IMR-90 (cell line): ENCODE measurements at regions not wholly inside any gene's neighbourhood (a gene's known extent, or its start where the extent isn't known, plus 50 kb on each side); places are given as distances from the start of the nearest gene placed in this dataset.

ENCODE experiments used
- ATAC-seq: fragments of 200-7000 bp; cut with Tn5 transposase; 2 replicates; pipeline ENCODE4 v1.9.1; 2020; ENCODE audit warnings: low read depth, mild to moderate bottlenecking, moderate library complexity
- BruUV-seq: library from RNA; stranded (reverse); fragments of 400-500 nt; replicated peaks from 2 replicates; lab custom pipeline; 2021; lab: Mats Ljungman, UMichigan
- CTCF ChIA-PET: fragments of 300-600 bp; formaldehyde crosslinking; extraction: SDS; loops from one replicate; lab custom pipeline; 2021; ENCODE audit warnings: antibody characterized with exemption; lab: Yijun Ruan, JAX
- POLR2A ChIA-PET: fragments of 300-600 bp; sonication (Branson Sonifier 250); formaldehyde crosslinking; loops from one replicate; lab custom pipeline; 2022; ENCODE audit warnings: antibody characterized with exemption; ENCODE audit not compliant: unreplicated experiment; lab: Charles Lee
- DNase-seq: peaks from one replicate; pipeline ENCODE4 v3.0.0; 2013
- H2AFZ ChIP-seq: replicated peaks from 2 replicates; pipeline ENCODE3; 2013; ENCODE audit warnings: low read length, mild to moderate bottlenecking; ENCODE audit not compliant: poor library complexity
- H2AK5ac ChIP-seq: 2 replicates; pipeline ENCODE4 v1.6.1; 2013; ENCODE audit warnings: low read depth, low read length, inconsistent platforms
- H2AK9ac ChIP-seq: replicated peaks from 2 replicates; pipeline ENCODE3; 2013; ENCODE audit warnings: mild to moderate bottlenecking, low read depth, low read length, moderate library complexity; ENCODE audit not compliant: poor library complexity
- H2BK120ac ChIP-seq: 2 replicates; pipeline ENCODE4 v1.6.1; 2013; ENCODE audit warnings: low read depth, low read length, inconsistent platforms
- H2BK15ac ChIP-seq: 3 replicates; pipeline ENCODE4 v1.6.1; 2013; ENCODE audit warnings: low read depth, low read length, inconsistent platforms
- H2BK20ac ChIP-seq: 2 replicates; pipeline ENCODE4 v1.6.1; 2013; ENCODE audit warnings: low read depth, mild to moderate bottlenecking, inconsistent platforms, low read length, moderate library complexity
- H2BK5ac ChIP-seq: 2 replicates; pipeline ENCODE4 v1.6.1; 2013; ENCODE audit warnings: mild to moderate bottlenecking, low read depth, low read length, inconsistent platforms; ENCODE audit not compliant: poor library complexity, severe bottlenecking
- H3K14ac ChIP-seq: replicated peaks from 2 replicates; pipeline ENCODE4 v1.6.1; 2013; ENCODE audit warnings: low read depth, low read length, inconsistent platforms
- H3K18ac ChIP-seq: 2 replicates; pipeline ENCODE4 v1.6.1; 2013; ENCODE audit warnings: low read depth, low read length, control low read depth
- H3K23ac ChIP-seq: 2 replicates; pipeline ENCODE4 v1.6.1; 2013; ENCODE audit warnings: low read depth, low read length, inconsistent platforms
- H3K27ac ChIP-seq: 2 replicates; pipeline ENCODE4 v1.5.1; 2013; ENCODE audit warnings: mild to moderate bottlenecking, control low read depth, low read length; ENCODE audit not compliant: insufficient read depth
- H3K27me3 ChIP-seq: 2 replicates; pipeline ENCODE4 v1.6.1; 2013; ENCODE audit warnings: low read length; ENCODE audit not compliant: control insufficient read depth, insufficient read depth
- H3K36me3 ChIP-seq: 2 replicates; pipeline ENCODE4 v1.6.1; 2013; ENCODE audit warnings: low read length, mixed read lengths; ENCODE audit not compliant: control insufficient read depth, insufficient read depth
- H3K4ac ChIP-seq: 2 replicates; pipeline ENCODE4 v1.6.1; 2013; ENCODE audit warnings: low read depth, low read length, inconsistent platforms
- H3K4me1 ChIP-seq: 2 replicates; pipeline ENCODE4 v1.6.1; 2013; ENCODE audit warnings: low read length, mixed read lengths; ENCODE audit not compliant: control insufficient read depth, insufficient read depth
- H3K4me2 ChIP-seq: 2 replicates; pipeline ENCODE4 v1.6.1; 2013; ENCODE audit warnings: low read depth, mild to moderate bottlenecking, control low read depth, low read length, moderate library complexity
- H3K4me3 ChIP-seq: 2 replicates; pipeline ENCODE4 v1.5.1; 2013; ENCODE audit warnings: low read depth, mild to moderate bottlenecking, control low read depth, low read length, moderate library complexity; ENCODE audit not compliant: insufficient read depth
- H3K56ac ChIP-seq: 2 replicates; pipeline ENCODE4 v1.6.1; 2013; ENCODE audit warnings: low read length, inconsistent platforms; ENCODE audit not compliant: insufficient read depth; ENCODE audit errors: extremely low read depth
- H3K79me1 ChIP-seq, 2 experiments: 2 replicates each; pipeline ENCODE4 v1.6.1; 2013; ENCODE audit warnings: low read length in 2 of 2, inconsistent platforms in 1 of 2, low read depth in 1 of 2
- H3K9ac ChIP-seq: 2 replicates; pipeline ENCODE4 v1.6.1; 2013; ENCODE audit warnings: low read depth, low read length, control low read depth
- H3K9me1 ChIP-seq: 2 replicates; pipeline ENCODE4 v1.6.1; 2013; ENCODE audit warnings: low read length, inconsistent platforms; ENCODE audit not compliant: insufficient read depth
- H3K9me3 ChIP-seq: 2 replicates; pipeline ENCODE4 v1.6.1; 2013; ENCODE audit warnings: low read length; ENCODE audit not compliant: control insufficient read depth, insufficient read depth
- H4K20me1 ChIP-seq: 2 replicates; pipeline ENCODE4 v1.6.1; 2013; ENCODE audit warnings: low read length, inconsistent platforms; ENCODE audit not compliant: insufficient read depth
- H4K5ac ChIP-seq: 2 replicates; pipeline ENCODE4 v1.6.1; 2013; ENCODE audit warnings: mild to moderate bottlenecking, low read depth, low read length, control low read depth
- H4K8ac ChIP-seq, 2 experiments: 2 replicates each; pipeline ENCODE4 v1.6.1; 2013; ENCODE audit warnings: low read depth in 2 of 2, low read length in 2 of 2, control low read depth in 1 of 2, inconsistent platforms in 1 of 2
- H4K91ac ChIP-seq: 2 replicates; pipeline ENCODE4 v1.6.1; 2013; ENCODE audit warnings: low read depth, low read length, inconsistent platforms; ENCODE audit not compliant: insufficient read depth
- CEBPB ChIP-seq: IDR thresholded peaks from 2 replicates; pipeline ENCODE4 v1.6.1; 2012; ENCODE audit warnings: low read depth, low read length, improper control_type of control experiment
- MAFK ChIP-seq: IDR thresholded peaks from 2 replicates; pipeline ENCODE4 v1.6.1; 2012; ENCODE audit warnings: low read depth, low read length, improper control_type of control experiment
- POLR2A ChIP-seq: IDR thresholded peaks from 2 replicates; pipeline ENCODE4 v1.6.1; 2012; ENCODE audit warnings: mild to moderate bottlenecking, low read depth, low read length
- RAD21 ChIP-seq: IDR thresholded peaks from 2 replicates; pipeline ENCODE4 v1.6.1; 2012; ENCODE audit warnings: low read length, improper control_type of control experiment
- RCOR1 ChIP-seq: IDR thresholded peaks from 2 replicates; pipeline ENCODE4 v1.6.1; 2012; ENCODE audit warnings: mild to moderate bottlenecking, low read length, improper control_type of control experiment; ENCODE audit not compliant: insufficient replicate concordance
- RFX5 ChIP-seq: IDR thresholded peaks from 2 replicates; pipeline ENCODE4 v1.8.0; 2012; ENCODE audit warnings: low read depth, mild to moderate bottlenecking, low read length, moderate library complexity
- USF2 ChIP-seq: fragments of 150-350 bp; IDR thresholded peaks from 2 replicates; pipeline ENCODE4 v1.6.1; 2017; ENCODE audit warnings: mild to moderate bottlenecking, antibody characterized with exemption, low read length, low read depth
- WGBS, 2 experiments: methylation state at CpG; one replicate each; pipeline versions ENCODE4 v1.1.5 to v1.1.7; 2013; ENCODE audit warnings: missing lambda C conversion rate in 2 of 2; ENCODE audit not compliant: insufficient read length in 1 of 2; ENCODE audit errors: extremely low coverage in 2 of 2; 5-methylcytosine and 5-hydroxymethylcytosine counted together
- dilution Hi-C: fragments of 300-500 bp; cut with HindIII; formaldehyde crosslinking; loops from one replicate; pipeline ENCODE4 v1.14.3; 2018; ENCODE audit warnings: low sequenced_read_pairs; ENCODE audit not compliant: unreplicated experiment
- in situ Hi-C: fragments of 300-500 bp; cut with MboI; formaldehyde crosslinking; loops from 3 replicates; pipeline ENCODE4 v1.14.3; 2019; ENCODE audit warnings: low sequenced_read_pairs, inconsistent platforms, mixed read lengths
- intact Hi-C: fragments of 100-400 bp; cut with micrococcal nuclease; formaldehyde crosslinking; loops from 2 replicates; pipeline ENCODE4 v1.10.0; 2022

- ATAC-seq: no peak
- POLR2A ChIA-PET: no interaction called here
These were observed 115.1 kb upstream of the CD180 start for GRCh38 chr5:67311701-67312100.

More at GRCh38 chr5:67311701-67312100, 115.1 kb upstream of the CD180 start:
- no peak for DNase-seq
- CTCF ChIA-PET: no interaction called here
- no peak overlapping the region for H2AK5ac ChIP-seq
- no peak overlapping the region for H3K9ac ChIP-seq
- H3K4me2 ChIP-seq: no peak overlapping the region
- H2AFZ ChIP-seq: no peak overlapping the region
- H3K4me1 ChIP-seq: peaks cover 5% of the 10 kb centered on the region
- H4K8ac ChIP-seq: no peak overlapping the region
- no peak overlapping the region for H3K27ac ChIP-seq
- no peak overlapping the region for H2BK20ac ChIP-seq
- no peaks in the 10 kb centered on the region for H4K20me1 ChIP-seq
- H4K5ac ChIP-seq: no peak overlapping the region
- no peaks in the 10 kb centered on the region for H3K36me3 ChIP-seq
- H3K9me3 ChIP-seq: no peaks in the 10 kb centered on the region
- TF ChIP-seq MAFK: no peak
- no peak for TF ChIP-seq RCOR1
- no peak for TF ChIP-seq CEBPB
- TF ChIP-seq RFX5: no peak
- TF ChIP-seq USF2: no peak
- TF ChIP-seq RAD21: no peak
- TF ChIP-seq POLR2A: no peak
- H3K56ac ChIP-seq: no peak overlapping the region
- no peak overlapping the region for H3K18ac ChIP-seq
- dilution Hi-C loops: no loop called here
- no TSS peak for BruUV-seq
- H3K4me3 ChIP-seq: no peak overlapping the region
- intact Hi-C loops: no loop called here
- in situ Hi-C loops: no loop called here
- H2BK120ac ChIP-seq: no peak overlapping the region
- H2BK15ac ChIP-seq: no peak overlapping the region
- no peak overlapping the region for H2BK5ac ChIP-seq
- H3K79me1 ChIP-seq: no peaks in the 10 kb centered on the region
- no peak overlapping the region for H4K91ac ChIP-seq
- no peak overlapping the region for H3K4ac ChIP-seq
- H3K27me3 ChIP-seq: no peaks in the 10 kb centered on the region
- H3K9me1 ChIP-seq: 0 out of 2 replicates have a peak, but pooled peaks cover 3% of the 10 kb centered on the region
- H3K23ac ChIP-seq: no peak overlapping the region
- no CpG with 5 or more reads among the region's 2 CpGs for WGBS, 2 experiments
- H2AK9ac ChIP-seq: no peak overlapping the region
- H3K14ac ChIP-seq: no peak overlapping the region
